CD1c-positive myeloid dendritic cell (primary cell): ENCODE measurements at regions not wholly inside any gene's neighbourhood (a gene's known extent, or its start where the extent isn't known, plus 50 kb on each side); places are given as distances from the start of the nearest gene placed in this dataset.
"Not testable (repeated sequence)": the region's sequence is repeated elsewhere in the genome, so short reads cannot be mapped to it uniquely, and the experiment has no call there.

Experiments
- DNase-seq: peaks from one replicate; pipeline ENCODE4 v3.0.0-alpha.2; 2016; ENCODE audit errors: extremely low spot score

GRCh38 chr1:96865731-96866685 lies 144.4 kb downstream of the PTBP2 start:
- DNase-seq = no peak

GRCh38 chr1:96872757-96873156 lies 151.2 kb downstream of the PTBP2 start:
- DNase-seq = no peak

GRCh38 chr1:96878640-96879039 lies 157.1 kb downstream of the PTBP2 start:
- DNase-seq = no peak

GRCh38 chr1:96880626-96881025 lies 159.0 kb downstream of the PTBP2 start:
- DNase-seq = no peak

- DNase-seq = no peak
Measured at GRCh38 chr1:96882096-96882495, 160.5 kb downstream of the PTBP2 start.

GRCh38 chr1:96886474-96886873 lies 164.9 kb downstream of the PTBP2 start:
- no peak for DNase-seq

GRCh38 chr1:96887501-96887900 lies 165.9 kb downstream of the PTBP2 start:
- DNase-seq = no peak

GRCh38 chr1:96901783-96902363 lies 180.3 kb downstream of the PTBP2 start:
- DNase-seq = no peak

GRCh38 chr1:96912248-96912647 lies 190.7 kb downstream of the PTBP2 start:
- DNase-seq = no peak

- DNase-seq = not testable (repeated sequence)
Measured at GRCh38 chr1:96915701-96916100, 194.1 kb downstream of the PTBP2 start.

GRCh38 chr1:96918406-96918805 lies 196.8 kb downstream of the PTBP2 start:
- no peak for DNase-seq

- DNase-seq = no peak
Measured at GRCh38 chr1:96922181-96922580, 200.6 kb downstream of the PTBP2 start.

- no peak for DNase-seq
Measured at GRCh38 chr1:96923753-96924152, 202.2 kb downstream of the PTBP2 start.

- no peak for DNase-seq
Measured at GRCh38 chr1:96926176-96926575, 204.6 kb downstream of the PTBP2 start.

GRCh38 chr1:96927125-96927524 lies 205.5 kb downstream of the PTBP2 start:
- DNase-seq = no peak

- no peak for DNase-seq
Measured at GRCh38 chr1:96931136-96931535, 209.6 kb downstream of the PTBP2 start.

GRCh38 chr1:96934282-96934681 lies 212.7 kb downstream of the PTBP2 start:
- no peak for DNase-seq

- DNase-seq = no peak
Measured at GRCh38 chr1:96944432-96945092, 223.0 kb downstream of the PTBP2 start.

- DNase-seq = no peak
Measured at GRCh38 chr1:96945509-96946084, 224.0 kb downstream of the PTBP2 start.

- no peak for DNase-seq
Measured at GRCh38 chr1:96955307-96956012, 233.9 kb downstream of the PTBP2 start.

GRCh38 chr1:96962216-96962615 lies 240.6 kb downstream of the PTBP2 start:
- DNase-seq = no peak

- DNase-seq = no peak
Measured at GRCh38 chr1:96962751-96963211, 241.2 kb downstream of the PTBP2 start.
